Lower leg skin (tissue), 4 donors: ENCODE measurements at regions not wholly inside any gene's neighbourhood (a gene's known extent, or its start where the extent isn't known, plus 50 kb on each side); places are given as distances from the start of the nearest gene placed in this dataset.

ENCODE experiments used
- DNase-seq, 2 donors: peaks; one replicate each; pipeline ENCODE4 v3.0.0-alpha.2; 2019; ENCODE audit warnings: low spot score in 2 of 2
- H3K4me3 ChIP-seq: fragments of 200-600 bp; sonication (generic); 2 replicates; pipeline ENCODE4 v1.5.1; 2017; ENCODE audit warnings: mild to moderate bottlenecking, low read depth; ENCODE audit not compliant: poor library complexity, severe bottlenecking
- CTCF ChIP-seq, 3 donors: fragments of 450-650 bp; IDR thresholded peaks; one replicate each; pipeline ENCODE4 v1.5.1; 2016; ENCODE audit warnings: antibody characterized with exemption in 3 of 3, mild to moderate bottlenecking in 3 of 3, moderate library complexity in 2 of 3
- POLR2A ChIP-seq, 2 donors: fragments of 450-650 bp; IDR thresholded peaks; one replicate each; pipeline ENCODE4 v1.6.1; 2016 to 2017; ENCODE audit warnings: antibody characterized with exemption in 2 of 2, mild to moderate bottlenecking in 1 of 2, moderate library complexity in 1 of 2
- WGBS, 2 donors: methylation state at CpG; one replicate each; pipeline ENCODE4 v1.1.5; 2018; 5-methylcytosine and 5-hydroxymethylcytosine counted together
- intact Hi-C: fragments of 100-400 bp; cut with DNase I; formaldehyde crosslinking; loops from one replicate; pipeline ENCODE4 v1.15.0; 2023; ENCODE audit warnings: low total_unique reads

- no peak for DNase-seq
- intact Hi-C loops = loop anchor here (5.0 kb wide), 1 partner anchor 1559 kb away; no protein-coding TSS in a partner anchor
- H3K4me3 ChIP-seq = no peak overlapping the region
- 74 to 77% methylated on average over 3 of the region's 3 CpGs for WGBS, 2 donors
- no peak for TF ChIP-seq POLR2A (IDR thresholded peaks at IDR 0.05)
- no peak for TF ChIP-seq CTCF (IDR thresholded peaks at IDR 0.05)
Measured at GRCh38 chr13:58633226-58633625, 1001.7 kb downstream of the PCDH17 start.

- no peak overlapping the region for H3K4me3 ChIP-seq
- no peak for DNase-seq
- TF ChIP-seq POLR2A (IDR thresholded peaks at IDR 0.05) (no peak), CTCF (IDR thresholded peaks at IDR 0.05) (no peak)
- intact Hi-C loops = no loop called here
- 60 to 62% methylated on average over 3 of the region's 3 CpGs for WGBS, 2 donors
Measured at GRCh38 chr13:58655086-58655485, 1023.5 kb downstream of the PCDH17 start.

GRCh38 chr13:58660826-58661225, 1029.3 kb downstream of the PCDH17 start:
- no peak for DNase-seq
- intact Hi-C loops = no loop called here
- TF ChIP-seq POLR2A (IDR thresholded peaks at IDR 0.05) (no peak), CTCF (IDR thresholded peaks at IDR 0.05) (no peak)
- H3K4me3 ChIP-seq = no peak overlapping the region

GRCh38 chr13:58666331-58666730, 1034.8 kb downstream of the PCDH17 start:
- no peak overlapping the region for H3K4me3 ChIP-seq
- intact Hi-C loops = no loop called here
- no peak for DNase-seq
- TF ChIP-seq POLR2A (IDR thresholded peaks at IDR 0.05) = no peak
- no peak for TF ChIP-seq CTCF (IDR thresholded peaks at IDR 0.05)
- 43 to 46% methylated on average over 1 of the region's 1 CpG for WGBS, 2 donors

GRCh38 chr13:58667096-58667495, 1035.6 kb downstream of the PCDH17 start:
- DNase-seq = no peak
- H3K4me3 ChIP-seq = no peak overlapping the region
- TF ChIP-seq CTCF (IDR thresholded peaks at IDR 0.05) = no peak
- TF ChIP-seq POLR2A (IDR thresholded peaks at IDR 0.05) = no peak
- intact Hi-C loops = no loop called here
- WGBS, 2 donors = 51 to 64% methylated on average over 2 of the region's 2 CpGs

GRCh38 chr13:58680115-58680514, 1048.6 kb downstream of the PCDH17 start:
- intact Hi-C loops = no loop called here
- no peak for DNase-seq
- WGBS, 2 donors = 38 to 62% methylated on average over 4 of the region's 4 CpGs
- TF ChIP-seq CTCF (IDR thresholded peaks at IDR 0.05) = no peak
- TF ChIP-seq POLR2A (IDR thresholded peaks at IDR 0.05) = no peak
- H3K4me3 ChIP-seq = no peak overlapping the region
